T47D (cell line): ENCODE measurements at regions not wholly inside any gene's neighbourhood (a gene's known extent, or its start where the extent isn't known, plus 50 kb on each side); places are given as distances from the start of the nearest gene placed in this dataset.
"Not testable (repeated sequence)": the region's sequence is repeated elsewhere in the genome, so short reads cannot be mapped to it uniquely, and the experiment has no call there.

ENCODE experiments used
- DNase-seq, 2 experiments: peaks; one replicate each; pipeline versions ENCODE4 v3.0.0 to v3.0.0-alpha.2; 2011 to 2012; ENCODE audit warnings: low read depth in 1 of 2, low spot score in 1 of 2
- JUND ChIP-seq: IDR thresholded peaks from 2 replicates; pipeline ENCODE4 v1.6.1; 2012; ENCODE audit warnings: low read depth
- in situ Hi-C: cut with HindIII; loops from 2 replicates; pipeline ENCODE4 v1.10.0; 2016; ENCODE audit warnings: low sequenced_read_pairs, low pct_unique_long_range_greater_than_20kb

- DNase-seq, result no peak
- no peak for TF ChIP-seq JUND
- in situ Hi-C loops, result no loop called here
Observed at GRCh38 chr13:56019606-56020005, 1121.1 kb upstream of the PRR20A start.

- no peak for DNase-seq
- in situ Hi-C loops, result no loop called here
- no peak for TF ChIP-seq JUND
Observed at GRCh38 chr13:56020425-56020824, 1120.3 kb upstream of the PRR20A start.

- no peak for TF ChIP-seq JUND
- in situ Hi-C loops, result no loop called here
Observed at GRCh38 chr13:56039992-56040391, 1100.7 kb upstream of the PRR20A start.

GRCh38 chr13:56066321-56066720, 1074.4 kb upstream of the PRR20A start:
- no peak for DNase-seq
- in situ Hi-C loops, result no loop called here
- TF ChIP-seq JUND, result no peak

More at GRCh38 chr13:56039992-56040391, 1100.7 kb upstream of the PRR20A start:
- no peak for DNase-seq

GRCh38 chr13:56102641-56103040, 1038.1 kb upstream of the PRR20A start:
- TF ChIP-seq JUND, result no peak
- in situ Hi-C loops, result no loop called here
- DNase-seq, result no peak

GRCh38 chr13:56110751-56111150, 1030.0 kb upstream of the PRR20A start:
- peak in 1 of 2 experiments; percentile 83 for DNase-seq
- no peak for TF ChIP-seq JUND
- in situ Hi-C loops, result no loop called here

- in situ Hi-C loops, result no loop called here
- DNase-seq, result no peak
- TF ChIP-seq JUND, result no peak
Observed at GRCh38 chr13:56134524-56134923, 1006.2 kb upstream of the PRR20A start.

GRCh38 chr13:56166864-56167263, 973.9 kb upstream of the PRR20A start:
- DNase-seq, result no peak
- in situ Hi-C loops, result no loop called here
- no peak for TF ChIP-seq JUND

- no peak for TF ChIP-seq JUND
- DNase-seq, result no peak
- in situ Hi-C loops, result no loop called here
Observed at GRCh38 chr13:56168581-56168980, 972.1 kb upstream of the PRR20A start.

- no peak for DNase-seq
- in situ Hi-C loops, result no loop called here
- TF ChIP-seq JUND, result no peak
Observed at GRCh38 chr13:56173346-56173745, 967.4 kb upstream of the PRR20A start.

GRCh38 chr13:56182598-56182997, 958.1 kb upstream of the PRR20A start:
- TF ChIP-seq JUND, result no peak
- DNase-seq, result no peak
- in situ Hi-C loops, result no loop called here

GRCh38 chr13:56187331-56187730, 953.4 kb upstream of the PRR20A start:
- in situ Hi-C loops, result no loop called here
- no peak for TF ChIP-seq JUND
- no peak for DNase-seq

GRCh38 chr13:56188582-56188981, 952.1 kb upstream of the PRR20A start:
- in situ Hi-C loops, DNase-seq: not testable (repeated sequence)

GRCh38 chr13:56189439-56189838, 951.3 kb upstream of the PRR20A start:
- in situ Hi-C loops, result no loop called here
- TF ChIP-seq JUND, result no peak
- DNase-seq, result no peak
